KMS-11 (cell line): ENCODE measurements at regions not wholly inside any gene's neighbourhood (a gene's known extent, or its start where the extent isn't known, plus 50 kb on each side); places are given as distances from the start of the nearest gene placed in this dataset.

Experiments
- H2AFZ ChIP-seq: fragments of 200-600 bp; sonication (generic); 2 replicates; pipeline ENCODE4 v1.6.1; 2016; ENCODE audit warnings: antibody characterized with exemption, mixed run types, low read depth
- H3K27ac ChIP-seq: fragments of 200-600 bp; sonication (generic); 2 replicates; pipeline ENCODE4 v1.6.1; 2016; ENCODE audit warnings: mild to moderate bottlenecking, mixed run types
- H3K27me3 ChIP-seq: fragments of 200-600 bp; sonication (generic); 2 replicates; pipeline ENCODE4 v1.6.1; 2017; ENCODE audit warnings: mild to moderate bottlenecking, low read depth, mixed run types, moderate library complexity; ENCODE audit not compliant: insufficient read depth
- H3K36me3 ChIP-seq: fragments of 200-600 bp; sonication (generic); 2 replicates; pipeline ENCODE4 v1.6.1; 2017; ENCODE audit warnings: mild to moderate bottlenecking, mixed run types; ENCODE audit not compliant: insufficient read depth
- H3K4me1 ChIP-seq: fragments of 200-600 bp; sonication (generic); 2 replicates; pipeline ENCODE4 v1.6.1; 2016; ENCODE audit warnings: mild to moderate bottlenecking, low read depth, mixed run types; ENCODE audit not compliant: poor library complexity, severe bottlenecking
- H3K4me2 ChIP-seq: fragments of 200-600 bp; sonication (generic); 2 replicates; pipeline ENCODE4 v1.7.0; 2016; ENCODE audit warnings: mild to moderate bottlenecking, mixed run types
- H3K4me3 ChIP-seq: fragments of 200-600 bp; sonication (generic); IDR thresholded peaks from 2 replicates; pipeline ENCODE4 v1.6.1; 2017; ENCODE audit warnings: low read depth, low read length, mixed read lengths; ENCODE audit not compliant: insufficient read depth
- H3K79me2 ChIP-seq: fragments of 200-600 bp; sonication (generic); 2 replicates; pipeline ENCODE4 v1.6.1; 2016; ENCODE audit warnings: low read depth, mixed run types; ENCODE audit not compliant: insufficient read depth
- H3K9ac ChIP-seq: fragments of 200-600 bp; sonication (generic); 2 replicates; pipeline ENCODE4 v1.6.1; 2016; ENCODE audit warnings: mild to moderate bottlenecking, mixed run types
- H4K20me1 ChIP-seq: fragments of 200-600 bp; sonication (generic); 2 replicates; pipeline ENCODE4 v1.6.1; 2016; ENCODE audit warnings: mild to moderate bottlenecking, mixed run types; ENCODE audit not compliant: insufficient read depth
- TF ChIP-seq, protein P1 (sequence below): fragments of 200-600 bp; sonication (generic); conservative IDR thresholded peaks from 2 replicates; pipeline ENCODE4 v1.6.1; 2017; ENCODE audit warnings: low read depth, mild to moderate bottlenecking, antibody characterized with exemption, low read length, moderate library complexity, mixed read lengths

DNA sequence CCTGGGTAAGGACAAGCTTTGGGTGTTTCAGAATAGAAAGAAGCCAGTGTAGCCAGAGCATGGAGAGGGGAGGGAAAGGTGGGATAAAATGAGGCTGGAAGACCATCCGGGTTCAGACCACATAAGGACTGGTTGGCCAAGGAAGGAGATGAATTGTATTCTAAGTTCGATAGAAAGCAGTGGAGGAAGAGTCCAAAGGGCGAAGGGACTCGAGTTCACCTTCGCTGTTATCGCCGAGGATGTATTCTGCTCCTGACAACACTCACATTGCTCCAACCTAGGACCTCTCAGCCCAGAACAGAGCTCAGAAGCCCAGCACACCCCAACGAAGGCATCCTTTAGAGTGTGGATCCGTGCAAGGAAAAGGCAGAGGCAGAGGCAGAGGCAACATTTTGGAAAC is 133.1 kb upstream of the EPB41L4A start:
- H3K79me2 ChIP-seq, result no peaks in the 10 kb centered on the region
- H2AFZ ChIP-seq, result no peak overlapping the region
- no peak overlapping the region for H3K9ac ChIP-seq
- H3K4me2 ChIP-seq, result no peak overlapping the region
- no peaks in the 10 kb centered on the region for H4K20me1 ChIP-seq
- TF ChIP-seq, protein P1, sequence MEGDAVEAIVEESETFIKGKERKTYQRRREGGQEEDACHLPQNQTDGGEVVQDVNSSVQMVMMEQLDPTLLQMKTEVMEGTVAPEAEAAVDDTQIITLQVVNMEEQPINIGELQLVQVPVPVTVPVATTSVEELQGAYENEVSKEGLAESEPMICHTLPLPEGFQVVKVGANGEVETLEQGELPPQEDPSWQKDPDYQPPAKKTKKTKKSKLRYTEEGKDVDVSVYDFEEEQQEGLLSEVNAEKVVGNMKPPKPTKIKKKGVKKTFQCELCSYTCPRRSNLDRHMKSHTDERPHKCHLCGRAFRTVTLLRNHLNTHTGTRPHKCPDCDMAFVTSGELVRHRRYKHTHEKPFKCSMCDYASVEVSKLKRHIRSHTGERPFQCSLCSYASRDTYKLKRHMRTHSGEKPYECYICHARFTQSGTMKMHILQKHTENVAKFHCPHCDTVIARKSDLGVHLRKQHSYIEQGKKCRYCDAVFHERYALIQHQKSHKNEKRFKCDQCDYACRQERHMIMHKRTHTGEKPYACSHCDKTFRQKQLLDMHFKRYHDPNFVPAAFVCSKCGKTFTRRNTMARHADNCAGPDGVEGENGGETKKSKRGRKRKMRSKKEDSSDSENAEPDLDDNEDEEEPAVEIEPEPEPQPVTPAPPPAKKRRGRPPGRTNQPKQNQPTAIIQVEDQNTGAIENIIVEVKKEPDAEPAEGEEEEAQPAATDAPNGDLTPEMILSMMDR, result no peak
- H3K4me1 ChIP-seq, result peaks cover 13% of the 10 kb centered on the region
- no peaks in the 10 kb centered on the region for H3K36me3 ChIP-seq
- H3K4me3 ChIP-seq, result no peak overlapping the region
- no peaks in the 10 kb centered on the region; the same call in 1 of the 2 replicates for H3K27me3 ChIP-seq
- H3K27ac ChIP-seq, result no peak overlapping the region

DNA sequence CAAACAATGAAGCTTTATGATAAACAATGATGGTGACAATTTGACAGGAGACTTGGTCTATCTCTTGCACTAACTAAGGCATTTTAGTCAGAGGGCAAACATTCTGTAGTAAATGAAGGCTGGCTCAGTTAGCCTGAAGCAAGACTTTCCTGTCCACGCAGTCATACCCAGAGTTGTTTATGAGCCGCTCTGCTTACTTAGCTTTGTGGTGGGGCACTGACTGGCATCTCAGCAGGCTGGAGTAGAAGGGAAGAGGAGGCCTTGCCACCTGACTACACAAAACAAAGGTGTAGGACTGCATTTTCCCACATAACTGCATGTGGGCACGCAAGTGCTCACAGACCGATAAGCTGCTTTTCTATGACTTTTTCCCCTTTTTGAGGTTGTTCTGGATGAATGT is 133.7 kb upstream of the EPB41L4A start:
- Histone ChIP-seq H3K4me3 (no peak overlapping the region), H3K79me2 (no peaks in the 10 kb centered on the region), H3K4me1 (peaks cover 13% of the 10 kb centered on the region), H3K27me3 (no peaks in the 10 kb centered on the region; the same call in 1 of the 2 replicates), H2AFZ (no peak overlapping the region), H4K20me1 (no peaks in the 10 kb centered on the region), H3K9ac (no peak overlapping the region), H3K4me2 (no peak overlapping the region), H3K27ac (no peak overlapping the region), H3K36me3 (no peaks in the 10 kb centered on the region)
- TF ChIP-seq, protein P1, result no peak

DNA sequence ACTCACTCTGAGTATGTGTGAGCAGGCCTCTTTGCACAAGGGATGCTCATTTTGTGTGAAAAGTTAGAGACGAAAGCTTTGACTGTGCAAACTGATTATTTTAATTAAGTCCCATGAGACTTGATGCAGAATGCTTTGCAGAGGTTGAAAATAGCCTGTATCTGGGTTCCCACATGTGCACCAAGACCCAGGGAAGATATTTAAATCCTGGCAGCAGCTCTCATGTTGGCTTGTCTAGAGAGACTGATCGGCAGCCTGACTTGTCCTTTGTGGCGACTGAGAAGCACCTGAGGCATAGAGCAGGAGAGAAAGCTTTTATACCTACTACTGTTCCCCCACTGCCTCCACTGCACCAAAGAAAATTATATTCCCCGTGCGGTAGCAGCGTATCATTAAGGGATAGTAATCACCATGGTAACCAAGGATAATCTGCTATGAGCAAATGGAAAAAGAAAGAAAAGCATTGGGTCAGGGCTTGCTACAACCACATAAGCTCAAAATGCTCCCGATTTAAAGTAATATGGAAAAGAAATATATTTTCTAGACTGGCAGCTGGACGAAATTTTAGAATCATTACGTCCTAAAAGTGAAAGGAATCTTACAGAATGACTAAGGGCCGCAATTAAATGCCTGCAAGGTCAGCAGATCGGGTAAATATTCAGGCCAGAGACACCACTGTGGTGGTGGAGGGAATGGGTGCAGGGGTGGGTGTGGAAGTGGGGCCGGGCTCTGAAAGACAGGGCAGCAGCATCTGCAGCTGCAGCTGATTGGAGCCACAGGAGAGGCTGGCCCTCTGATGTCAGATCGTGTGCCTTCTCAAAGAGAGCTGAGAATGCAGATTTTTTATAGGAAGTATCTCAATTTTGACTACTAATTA is 135.3 kb upstream of the EPB41L4A start:
- H3K4me2 ChIP-seq, result no peak overlapping the region
- H2AFZ ChIP-seq, result no peak overlapping the region
- no peak overlapping the region for H3K27ac ChIP-seq
- H3K9ac ChIP-seq, result no peak overlapping the region
- H4K20me1 ChIP-seq, result no peaks in the 10 kb centered on the region
- no peak overlapping the region for H3K4me3 ChIP-seq
- H3K27me3 ChIP-seq, result no peaks in the 10 kb centered on the region; the same call in 1 of the 2 replicates
- TF ChIP-seq, protein P1, result no peak
- no peaks in the 10 kb centered on the region for H3K79me2 ChIP-seq
- peaks cover 4% of the 10 kb centered on the region for H3K4me1 ChIP-seq
- H3K36me3 ChIP-seq, result no peaks in the 10 kb centered on the region

DNA sequence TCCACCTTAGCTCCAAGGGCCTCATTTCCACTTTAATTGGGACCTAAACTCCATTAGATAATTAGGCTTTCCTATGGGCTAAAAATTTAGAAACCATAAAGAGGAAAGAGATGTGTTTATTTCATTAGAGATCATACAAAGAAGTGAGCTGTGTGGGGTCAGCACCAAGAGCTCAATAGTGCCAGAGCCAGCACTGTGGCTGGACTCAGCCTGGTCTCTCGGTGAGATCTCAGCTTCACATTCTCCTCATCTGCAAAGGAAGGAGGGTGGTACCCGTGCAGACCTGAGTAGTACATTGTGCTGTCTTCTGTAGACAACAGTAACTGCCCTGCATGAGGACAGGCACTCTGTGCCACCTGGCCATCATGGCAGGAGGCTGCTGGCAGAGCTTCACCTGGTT is 136.1 kb upstream of the EPB41L4A start:
- no peak overlapping the region for H3K9ac ChIP-seq
- H2AFZ ChIP-seq, result no peak overlapping the region
- no peak overlapping the region for H3K4me3 ChIP-seq
- H3K27ac ChIP-seq, result no peak overlapping the region
- no peaks in the 10 kb centered on the region for H4K20me1 ChIP-seq
- H3K36me3 ChIP-seq, result no peaks in the 10 kb centered on the region
- TF ChIP-seq, protein P1, result no peak
- no peak overlapping the region for H3K4me2 ChIP-seq
- no peaks in the 10 kb centered on the region for H3K4me1 ChIP-seq
- H3K27me3 ChIP-seq, result no peaks in the 10 kb centered on the region; the same call in 1 of the 2 replicates
- no peaks in the 10 kb centered on the region for H3K79me2 ChIP-seq
